ENCODE measurements at regions not wholly inside any gene's neighbourhood (a gene's known extent, or its start where the extent isn't known, plus 50 kb on each side); places are given as distances from the start of the nearest gene placed in this dataset.

- TF ChIP-seq CTCF (IDR thresholded peaks at IDR 0.05) (no peak), POLR2A (IDR thresholded peaks at IDR 0.05; ENCODE audit: low read depth) (no peak)
Observed at GRCh38 chr2:238561230-238561629, 134.5 kb downstream of the ASB1 start.

Measured in esophagus muscularis mucosa (tissue), 3 donors.